Suprapubic skin (tissue), 4 donors: ENCODE measurements at regions not wholly inside any gene's neighbourhood (a gene's known extent, or its start where the extent isn't known, plus 50 kb on each side); places are given as distances from the start of the nearest gene placed in this dataset.

Source experiments
- DNase-seq, 2 donors: peaks; one replicate each; pipeline ENCODE4 v3.0.0-alpha.2; 2019; ENCODE audit warnings: low spot score in 2 of 2
- H3K27ac ChIP-seq: fragments of 200-600 bp; sonication (generic); one replicate; pipeline ENCODE4 v1.5.1; 2019
- H3K27me3 ChIP-seq: fragments of 200-600 bp; sonication (generic); one replicate; pipeline ENCODE4 v1.5.1; 2019
- H3K36me3 ChIP-seq: fragments of 200-600 bp; sonication (generic); one replicate; pipeline ENCODE4 v1.5.1; 2019
- H3K4me1 ChIP-seq: fragments of 200-600 bp; sonication (generic); one replicate; pipeline ENCODE4 v1.5.1; 2019
- H3K4me3 ChIP-seq: fragments of 200-600 bp; sonication (generic); one replicate; pipeline ENCODE4 v1.5.1; 2019; ENCODE audit warnings: mild to moderate bottlenecking
- H3K9me3 ChIP-seq: fragments of 200-600 bp; sonication (generic); one replicate; pipeline ENCODE4 v1.5.1; 2019
- EP300 ChIP-seq: sonication (generic); formaldehyde crosslinking; IDR thresholded peaks from one replicate; pipeline ENCODE4 v1.6.1; 2017; ENCODE audit warnings: antibody characterized with exemption
- POLR2A ChIP-seq, 2 donors: fragments of 450-650 bp; IDR thresholded peaks; one replicate each; pipeline ENCODE4 v1.6.1; 2017; ENCODE audit warnings: antibody characterized with exemption in 2 of 2, mild to moderate bottlenecking in 2 of 2, moderate library complexity in 2 of 2
- POLR2AphosphoS5 ChIP-seq, 3 donors: sonication (generic); formaldehyde crosslinking; IDR thresholded peaks; one replicate each; pipeline ENCODE4 v1.6.1; 2017; ENCODE audit warnings: antibody characterized with exemption in 3 of 3
- WGBS: methylation state at CpG from one replicate; pipeline ENCODE4 v1.1.5; 2018; 5-methylcytosine and 5-hydroxymethylcytosine counted together
- TF ChIP-seq, protein P1 (sequence below), 2 donors: fragments of 200-600 bp in 1 of 2; fragments of 450-650 bp in 1 of 2; sonication (generic) in 1 of 2; IDR thresholded peaks; one replicate each; pipeline ENCODE4 v1.5.1; 2016 to 2019; ENCODE audit warnings: antibody characterized with exemption in 2 of 2, mild to moderate bottlenecking in 1 of 2, moderate library complexity in 1 of 2

DNA sequence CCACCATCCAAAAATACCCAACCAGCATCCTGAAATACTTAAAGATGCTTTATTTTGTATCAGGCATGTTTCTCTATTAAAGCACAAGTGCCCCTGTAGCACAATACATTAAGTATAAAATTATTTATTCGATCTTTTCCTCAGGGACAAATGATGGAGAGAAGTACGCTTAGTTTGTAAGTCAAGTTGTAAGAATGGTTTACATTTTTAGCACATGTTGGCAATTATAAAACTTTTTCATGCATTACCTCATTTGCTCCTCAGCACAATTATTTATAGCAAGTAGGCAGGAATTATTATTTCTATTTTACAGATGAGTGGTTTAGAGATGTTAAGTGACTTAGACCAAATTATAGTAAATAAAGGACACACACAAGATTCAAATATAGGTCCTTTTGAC, 232.6 kb upstream of the HTR2A start:
- Histone ChIP-seq H3K4me1 (no peaks in the 10 kb centered on the region), H3K36me3 (no peaks in the 10 kb centered on the region), H3K27me3 (no peaks in the 10 kb centered on the region), H3K4me3 (no peak overlapping the region), H3K9me3 (no peaks in the 10 kb centered on the region), H3K27ac (no peak overlapping the region)
- 56% methylated on average over 2 of the region's 2 CpGs for WGBS
- DNase-seq = no peak
- TF ChIP-seq, protein P1, sequence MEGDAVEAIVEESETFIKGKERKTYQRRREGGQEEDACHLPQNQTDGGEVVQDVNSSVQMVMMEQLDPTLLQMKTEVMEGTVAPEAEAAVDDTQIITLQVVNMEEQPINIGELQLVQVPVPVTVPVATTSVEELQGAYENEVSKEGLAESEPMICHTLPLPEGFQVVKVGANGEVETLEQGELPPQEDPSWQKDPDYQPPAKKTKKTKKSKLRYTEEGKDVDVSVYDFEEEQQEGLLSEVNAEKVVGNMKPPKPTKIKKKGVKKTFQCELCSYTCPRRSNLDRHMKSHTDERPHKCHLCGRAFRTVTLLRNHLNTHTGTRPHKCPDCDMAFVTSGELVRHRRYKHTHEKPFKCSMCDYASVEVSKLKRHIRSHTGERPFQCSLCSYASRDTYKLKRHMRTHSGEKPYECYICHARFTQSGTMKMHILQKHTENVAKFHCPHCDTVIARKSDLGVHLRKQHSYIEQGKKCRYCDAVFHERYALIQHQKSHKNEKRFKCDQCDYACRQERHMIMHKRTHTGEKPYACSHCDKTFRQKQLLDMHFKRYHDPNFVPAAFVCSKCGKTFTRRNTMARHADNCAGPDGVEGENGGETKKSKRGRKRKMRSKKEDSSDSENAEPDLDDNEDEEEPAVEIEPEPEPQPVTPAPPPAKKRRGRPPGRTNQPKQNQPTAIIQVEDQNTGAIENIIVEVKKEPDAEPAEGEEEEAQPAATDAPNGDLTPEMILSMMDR (IDR thresholded peaks at IDR 0.05) = no peak
- no peak for TF ChIP-seq POLR2AphosphoS5 (IDR thresholded peaks at IDR 0.05)

DNA sequence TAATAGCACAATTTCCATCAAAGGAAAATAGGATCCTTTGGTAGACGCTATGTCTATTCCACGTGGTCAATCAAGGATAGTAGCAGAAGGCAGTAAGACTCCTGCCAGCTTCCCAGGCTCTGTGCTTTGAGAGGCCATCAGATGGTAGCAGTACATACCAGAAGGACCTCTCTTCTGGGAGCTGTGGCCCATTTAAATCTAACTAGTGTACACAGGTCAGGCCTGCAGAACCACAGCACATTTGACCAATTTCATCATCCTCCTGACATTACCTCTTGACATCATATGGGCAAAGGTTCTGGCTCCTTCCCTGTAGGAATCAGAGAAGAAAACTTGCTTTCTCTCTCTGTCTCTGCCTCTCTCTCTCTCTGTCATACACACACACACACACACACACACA, 229.6 kb upstream of the HTR2A start:
- H3K27ac ChIP-seq = no peak overlapping the region
- no peaks in the 10 kb centered on the region for H3K9me3 ChIP-seq
- H3K4me1 ChIP-seq = no peaks in the 10 kb centered on the region
- no peaks in the 10 kb centered on the region for H3K36me3 ChIP-seq
- 82% methylated on average over 2 of the region's 2 CpGs for WGBS
- H3K4me3 ChIP-seq = no peak overlapping the region
- H3K27me3 ChIP-seq = no peaks in the 10 kb centered on the region
- no peak for TF ChIP-seq POLR2A (IDR thresholded peaks at IDR 0.05)
- no peak for TF ChIP-seq EP300
- no peak for DNase-seq

DNA sequence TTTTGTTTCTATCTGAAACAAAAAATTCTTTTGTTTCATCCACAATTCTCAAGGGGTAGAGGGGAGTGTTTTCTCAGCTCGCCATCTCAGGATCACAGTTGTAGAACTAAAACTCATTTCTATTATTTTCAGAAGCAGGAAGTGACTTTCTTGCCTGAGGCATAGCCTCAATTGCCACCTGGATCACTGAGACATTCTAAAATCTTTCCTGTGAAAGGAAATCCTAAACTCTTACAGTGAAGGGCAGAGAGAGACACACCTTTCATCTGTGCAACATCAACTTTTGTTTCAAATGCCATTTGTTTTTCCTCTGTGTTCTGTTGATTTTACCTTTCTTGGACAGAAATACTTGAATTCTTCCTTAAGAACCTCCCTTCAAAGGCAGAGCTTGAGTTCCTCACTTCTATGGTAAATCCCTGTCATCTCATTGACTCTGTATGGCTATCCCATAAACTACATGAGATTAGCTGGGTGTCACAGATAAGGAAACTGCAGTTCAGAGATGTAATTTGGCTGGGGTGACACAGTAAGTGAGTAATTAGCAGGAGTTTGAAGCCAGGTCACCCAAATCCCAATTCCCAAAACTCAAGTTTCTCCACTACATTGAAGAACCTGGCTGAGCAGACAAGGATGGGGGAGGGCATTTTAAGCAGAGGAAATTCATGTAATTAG, 224.4 kb upstream of the HTR2A start:
- TF ChIP-seq POLR2A (IDR thresholded peaks at IDR 0.05) (no peak), POLR2AphosphoS5 (IDR thresholded peaks at IDR 0.05) (no peak), EP300 (no peak)
- TF ChIP-seq, protein P1 (IDR thresholded peaks at IDR 0.05) = no peak
- Histone ChIP-seq H3K4me3 (no peak overlapping the region), H3K27me3 (no peaks in the 10 kb centered on the region), H3K9me3 (no peaks in the 10 kb centered on the region), H3K36me3 (no peaks in the 10 kb centered on the region), H3K4me1 (no peaks in the 10 kb centered on the region), H3K27ac (no peak overlapping the region)
- WGBS = 59% methylated on average over 1 of the region's 1 CpG
- no peak for DNase-seq

DNA sequence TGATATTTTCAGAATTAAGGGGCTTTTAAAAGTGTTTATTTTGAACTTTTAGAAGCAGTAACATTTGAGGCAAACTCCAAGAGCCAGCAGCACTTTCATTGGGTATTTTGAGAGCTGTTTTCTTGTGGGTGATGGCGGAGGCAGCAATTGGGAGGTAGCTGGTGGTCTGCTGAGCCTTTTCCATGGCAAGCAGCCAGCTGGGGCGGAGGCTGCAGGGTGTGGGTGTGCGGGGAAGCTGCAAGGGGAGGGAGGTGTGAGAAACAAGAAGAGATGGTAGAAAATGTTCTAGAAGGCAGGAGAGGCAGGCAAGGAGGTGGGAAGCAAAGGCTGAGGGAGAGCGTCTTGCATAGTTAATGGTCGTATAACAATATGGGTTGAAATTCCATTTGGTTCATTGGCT, 223.4 kb upstream of the HTR2A start:
- H3K27me3 ChIP-seq = no peaks in the 10 kb centered on the region
- DNase-seq = no peak
- TF ChIP-seq POLR2A (IDR thresholded peaks at IDR 0.05) (no peak), POLR2AphosphoS5 (IDR thresholded peaks at IDR 0.05) (no peak), EP300 (no peak)
- TF ChIP-seq, protein P1 (IDR thresholded peaks at IDR 0.05) = no peak
- H3K4me3 ChIP-seq = no peak overlapping the region
- H3K9me3 ChIP-seq = no peaks in the 10 kb centered on the region
- no peak overlapping the region for H3K27ac ChIP-seq
- no peaks in the 10 kb centered on the region for H3K36me3 ChIP-seq
- no peaks in the 10 kb centered on the region for H3K4me1 ChIP-seq
- 63% methylated on average over 5 of the region's 5 CpGs for WGBS

DNA sequence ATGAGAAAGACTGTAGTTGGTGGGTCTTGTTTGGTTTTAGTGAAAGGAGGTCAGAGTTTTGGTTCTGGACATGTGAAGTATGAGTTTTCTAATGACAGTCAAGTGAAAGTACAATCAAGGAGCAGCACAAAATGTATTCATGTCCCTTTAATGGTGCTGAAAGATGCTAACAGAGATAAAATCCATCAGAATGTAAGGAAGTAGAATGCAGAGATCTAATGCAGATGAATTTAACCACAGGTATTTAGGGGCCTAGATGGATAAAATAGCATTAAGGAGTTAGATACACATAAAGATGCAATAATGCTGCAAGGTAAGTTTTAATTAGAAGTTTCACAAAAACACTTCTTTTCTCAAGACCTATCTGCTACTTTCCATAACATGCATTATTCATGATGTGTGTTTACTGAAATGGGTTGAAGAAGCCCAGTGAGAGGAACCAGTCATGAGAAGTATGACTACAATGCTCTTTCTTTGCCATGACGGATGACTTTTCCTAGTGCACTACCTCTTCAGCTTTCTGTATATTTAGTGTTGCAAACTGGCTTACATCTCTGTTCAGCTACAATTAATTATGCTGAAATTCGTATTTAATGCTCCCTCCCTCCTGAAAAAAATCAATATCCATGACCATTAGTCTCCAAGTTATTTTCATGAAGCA, 222.9 kb upstream of the HTR2A start:
- Histone ChIP-seq H3K4me3 (no peak overlapping the region), H3K27me3 (no peaks in the 10 kb centered on the region), H3K4me1 (no peaks in the 10 kb centered on the region), H3K36me3 (no peaks in the 10 kb centered on the region), H3K9me3 (no peaks in the 10 kb centered on the region), H3K27ac (no peak overlapping the region)
- TF ChIP-seq, protein P1 (IDR thresholded peaks at IDR 0.05) = no peak
- TF ChIP-seq EP300 = no peak
- no peak for DNase-seq
- 71% methylated on average over 2 of the region's 2 CpGs for WGBS
